Epithelial cell of prostate (primary cell): ENCODE measurements at regions not wholly inside any gene's neighbourhood (a gene's known extent, or its start where the extent isn't known, plus 50 kb on each side); places are given as distances from the start of the nearest gene placed in this dataset.
"Not testable (repeated sequence)": the region's sequence is repeated elsewhere in the genome, so short reads cannot be mapped to it uniquely, and the experiment has no call there.

Source experiments
- DNase-seq: peaks from one replicate; pipeline ENCODE4 v3.0.0-alpha.2; 2011; ENCODE audit warnings: low read depth, low spot score
- H3K27ac ChIP-seq: fragments of 450-650 bp; 2 replicates; pipeline ENCODE4 v1.5.1; 2017; ENCODE audit warnings: mild to moderate bottlenecking

DNA sequence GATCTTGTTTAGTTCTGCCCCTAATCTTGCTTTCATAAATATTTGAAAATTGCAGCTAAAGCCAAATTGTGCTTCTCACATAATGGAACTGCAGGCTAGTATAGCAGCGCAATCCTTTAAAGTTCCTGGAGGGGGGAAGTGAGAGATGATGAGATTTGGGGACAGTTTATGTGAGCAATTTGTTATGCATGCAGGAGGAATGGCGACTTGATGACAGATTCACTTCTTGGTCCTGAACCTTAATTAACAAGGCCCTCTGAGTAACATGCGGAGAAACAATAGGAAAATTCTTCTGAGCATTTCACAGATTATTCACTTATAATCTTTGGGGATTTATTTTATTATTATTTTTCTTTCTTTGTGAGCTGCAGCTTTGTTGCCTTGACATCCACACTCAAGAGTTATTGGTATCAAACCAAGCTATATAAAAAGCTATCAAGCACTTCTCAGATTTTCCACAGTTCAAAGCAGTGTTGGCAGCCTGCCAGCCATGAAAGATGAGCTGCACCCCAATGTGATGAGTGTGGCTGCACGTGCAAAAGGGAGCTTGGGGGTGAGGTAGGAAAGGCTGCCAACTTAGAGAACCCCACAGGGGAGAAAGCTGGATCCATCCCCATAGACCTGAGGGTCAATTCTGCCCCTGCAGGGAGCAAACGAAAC is 1662.2 kb upstream of the FLRT2 start:
- DNase-seq = no peak
- no peak overlapping the region for H3K27ac ChIP-seq

DNA sequence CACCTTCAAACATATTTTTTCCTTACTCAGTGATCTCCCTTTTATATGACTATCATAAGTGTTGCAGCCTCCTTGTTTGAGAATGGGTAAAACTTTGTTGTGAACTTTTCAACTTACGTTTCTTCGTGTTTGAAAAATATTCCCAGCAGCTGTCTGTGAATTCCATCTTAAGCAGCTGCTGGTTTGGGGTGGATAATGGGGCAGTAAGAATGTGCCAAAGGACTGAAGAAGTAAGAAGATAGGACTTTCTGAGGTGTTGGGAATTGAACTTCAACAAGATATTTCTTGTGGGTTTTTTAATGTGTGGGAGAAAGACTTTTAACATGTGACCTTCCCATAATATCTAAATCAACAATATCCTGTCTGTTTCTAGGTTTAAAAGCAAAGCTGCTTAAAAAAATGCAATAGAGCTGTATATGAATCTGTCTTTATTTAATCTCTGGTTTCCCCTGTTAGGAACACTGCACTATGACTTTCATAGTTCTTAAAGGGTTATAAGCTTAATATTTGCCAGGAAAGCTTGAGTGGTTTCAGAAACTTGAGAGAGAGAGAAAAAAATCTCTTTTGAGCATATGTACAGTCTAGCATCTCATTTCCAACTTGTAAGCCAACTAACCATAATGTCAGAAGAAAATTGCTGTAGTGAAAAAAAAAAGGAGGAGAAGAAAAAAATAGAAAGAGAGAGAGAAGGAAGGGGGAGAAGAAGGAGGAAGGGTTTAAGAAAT is 1659.2 kb upstream of the FLRT2 start:
- H3K27ac ChIP-seq = no peak overlapping the region
- no peak for DNase-seq

DNA sequence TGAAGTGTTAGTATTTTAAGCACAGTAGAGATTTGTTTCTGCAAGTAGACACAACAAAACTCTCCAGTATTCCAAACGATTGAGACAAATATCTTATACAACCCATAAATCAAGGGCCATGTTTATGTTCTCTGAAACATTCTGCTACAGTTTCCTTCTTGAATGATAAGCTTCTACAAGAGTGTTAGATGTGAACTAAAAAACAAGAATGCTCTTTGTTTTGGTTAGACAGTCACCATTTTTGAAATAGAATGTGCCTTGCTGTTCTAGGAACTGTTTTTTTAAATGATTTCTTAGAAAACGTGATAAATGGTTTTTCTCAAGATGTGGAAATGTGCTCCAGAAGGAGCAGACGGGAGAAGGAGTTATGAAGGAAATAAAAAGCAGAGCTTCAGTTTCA is 1656.3 kb upstream of the FLRT2 start:
- DNase-seq = no peak
- no peak overlapping the region for H3K27ac ChIP-seq

DNA sequence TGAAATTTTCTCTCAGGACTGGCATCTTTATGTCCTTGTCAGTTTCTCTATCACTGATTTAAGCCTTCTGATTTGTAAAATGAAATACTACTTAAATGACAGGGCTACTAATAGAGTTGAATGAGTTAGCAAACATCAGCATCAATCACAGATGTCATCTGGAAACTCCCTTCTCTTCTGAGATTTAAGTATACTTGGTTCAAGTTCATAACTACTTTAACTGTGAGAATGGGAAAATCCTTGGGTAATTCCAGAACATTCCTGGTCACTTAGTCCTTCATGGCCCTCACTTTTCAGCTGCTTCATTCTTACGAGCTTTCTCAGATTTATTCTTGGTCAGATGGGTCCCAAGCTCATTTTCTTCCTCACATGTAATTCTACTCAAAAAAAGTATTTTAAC is 1655.3 kb upstream of the FLRT2 start:
- DNase-seq = no peak

DNA sequence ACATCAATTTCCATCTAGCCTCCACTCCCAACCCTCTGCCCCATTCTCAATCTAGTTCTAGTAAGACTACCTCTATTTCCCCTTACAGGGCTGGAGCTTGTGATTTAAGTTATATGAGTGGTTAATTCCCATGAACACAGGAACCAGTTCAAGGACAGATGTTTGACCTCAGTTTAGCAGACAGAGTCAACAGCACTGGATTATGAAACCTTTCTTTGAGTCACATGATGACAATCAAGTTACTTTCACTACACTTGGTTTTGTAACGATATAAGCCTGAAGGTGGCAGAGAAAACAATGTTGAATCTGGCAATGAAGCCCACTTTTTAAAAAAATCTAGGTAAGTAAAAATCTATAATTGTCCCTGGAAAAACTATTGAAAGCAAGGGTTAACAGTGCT is 1646.2 kb upstream of the FLRT2 start:
- no peak overlapping the region for H3K27ac ChIP-seq
- DNase-seq = no peak

More for the DNA sequence above, 1655.3 kb upstream of the FLRT2 start:
- H3K27ac ChIP-seq = no peak overlapping the region

DNA sequence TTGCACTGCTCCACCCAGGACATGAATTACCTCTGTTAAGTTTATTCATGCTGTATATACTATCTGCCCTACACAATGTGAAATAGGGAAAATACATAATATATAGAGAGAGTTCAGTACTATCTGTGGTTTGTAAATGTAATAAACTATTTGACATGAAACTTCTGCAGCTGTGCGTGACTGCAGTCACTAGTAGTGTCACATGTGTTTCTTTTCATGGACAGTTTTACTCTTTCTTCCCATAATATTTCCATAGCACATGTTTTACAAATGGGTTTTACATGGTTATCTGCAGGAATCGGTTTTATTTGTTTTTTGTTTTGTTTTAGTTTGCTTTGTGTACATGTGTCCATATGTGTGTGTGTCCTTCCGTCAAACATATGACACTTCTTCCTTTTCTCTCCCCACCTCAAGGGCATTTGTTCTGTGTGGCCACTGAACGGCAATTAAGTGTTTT is 1644.1 kb upstream of the FLRT2 start:
- DNase-seq = no peak
- H3K27ac ChIP-seq = no peak overlapping the region

GRCh38 chr14:83887866-83888265 is 1642.1 kb upstream of the FLRT2 start:
- H3K27ac ChIP-seq = no peak overlapping the region
- DNase-seq = no peak

DNA sequence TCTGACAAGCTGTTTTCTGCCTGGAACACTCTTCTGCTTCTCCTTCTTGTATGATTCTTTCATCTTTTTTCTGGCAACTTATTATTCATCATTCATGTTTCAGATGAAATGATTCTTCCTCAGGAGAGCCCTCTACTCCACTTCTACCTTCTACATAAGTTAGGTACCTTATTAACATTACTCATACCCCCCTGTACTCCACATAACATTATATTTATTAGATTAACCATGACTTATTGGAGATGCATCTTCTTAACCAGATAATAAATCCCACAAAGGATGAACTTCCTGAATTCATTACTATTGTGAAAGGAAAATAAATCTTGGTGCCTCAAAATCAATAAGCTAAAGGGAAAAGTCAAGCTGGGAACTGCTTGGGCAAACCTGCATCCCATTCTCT is 1636.5 kb upstream of the FLRT2 start:
- H3K27ac ChIP-seq = no peak overlapping the region
- no peak for DNase-seq

DNA sequence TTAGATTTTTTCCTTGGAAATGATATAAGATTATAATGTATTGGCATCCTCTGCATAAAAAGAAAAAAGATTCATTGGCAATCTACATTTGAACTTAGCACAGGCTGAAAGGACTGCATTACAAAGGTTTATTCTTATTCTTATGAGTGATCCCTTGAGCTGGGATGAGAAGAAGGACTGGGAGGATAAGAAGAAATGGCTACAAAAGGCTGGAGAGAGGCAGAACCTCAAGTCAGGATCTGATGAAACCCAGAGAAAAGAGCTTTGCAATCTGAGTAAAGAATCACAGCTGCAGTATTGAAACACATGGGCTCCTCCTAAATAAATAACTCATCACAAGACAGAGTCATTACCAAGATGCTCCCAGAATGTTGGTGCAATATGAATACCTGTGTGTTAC is 1635.4 kb upstream of the FLRT2 start:
- H3K27ac ChIP-seq = no peak overlapping the region
- no peak for DNase-seq

- not testable (repeated sequence) for DNase-seq, H3K27ac ChIP-seq
Measured at GRCh38 chr14:83898558-83898957, 1631.4 kb upstream of the FLRT2 start.

DNA sequence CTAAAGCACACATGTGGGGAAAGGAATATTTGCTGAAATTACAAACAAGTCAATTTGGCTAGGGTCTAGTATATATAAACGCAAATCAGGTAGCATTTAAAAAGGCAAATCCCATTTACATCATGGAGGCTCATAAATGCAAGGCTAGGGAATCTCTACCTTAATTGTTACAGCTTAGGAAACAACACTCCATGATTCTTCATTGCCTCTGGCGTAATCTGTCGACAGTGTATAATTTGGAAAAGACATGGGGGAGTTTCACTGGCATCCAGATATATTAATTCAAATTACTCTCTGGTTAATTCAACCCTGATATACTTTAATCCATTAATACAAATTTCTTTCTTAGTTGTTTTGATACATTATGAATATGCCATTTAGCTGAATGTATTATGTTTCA is 1630.2 kb upstream of the FLRT2 start:
- DNase-seq = no peak

DNA sequence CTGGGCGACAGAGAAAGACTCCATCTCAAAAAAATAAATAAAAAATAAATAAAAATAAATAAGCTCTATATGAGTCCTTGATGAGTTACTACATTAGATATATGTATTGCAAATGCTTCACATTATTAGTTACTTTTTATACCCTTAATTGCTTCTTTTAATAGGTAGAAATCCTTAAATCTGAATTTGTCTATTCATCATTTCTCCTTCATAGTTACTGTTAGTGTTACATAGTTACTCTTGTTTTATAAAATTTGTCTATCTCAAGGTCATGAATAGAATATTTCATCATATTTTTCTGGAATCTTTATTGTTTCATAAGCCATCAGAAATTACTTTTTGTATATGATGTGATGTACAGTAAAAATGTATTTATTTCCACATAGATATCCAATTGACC is 1624.8 kb upstream of the FLRT2 start:
- no peak for DNase-seq
- H3K27ac ChIP-seq = no peak overlapping the region

More for the DNA sequence above, 1630.2 kb upstream of the FLRT2 start:
- H3K27ac ChIP-seq = no peak overlapping the region

- H3K27ac ChIP-seq = no peak overlapping the region
- no peak for DNase-seq
Measured at GRCh38 chr14:83908419-83908818, 1621.5 kb upstream of the FLRT2 start.

- no peak for DNase-seq
- no peak overlapping the region for H3K27ac ChIP-seq
Measured at GRCh38 chr14:83909507-83909906, 1620.4 kb upstream of the FLRT2 start.

DNA sequence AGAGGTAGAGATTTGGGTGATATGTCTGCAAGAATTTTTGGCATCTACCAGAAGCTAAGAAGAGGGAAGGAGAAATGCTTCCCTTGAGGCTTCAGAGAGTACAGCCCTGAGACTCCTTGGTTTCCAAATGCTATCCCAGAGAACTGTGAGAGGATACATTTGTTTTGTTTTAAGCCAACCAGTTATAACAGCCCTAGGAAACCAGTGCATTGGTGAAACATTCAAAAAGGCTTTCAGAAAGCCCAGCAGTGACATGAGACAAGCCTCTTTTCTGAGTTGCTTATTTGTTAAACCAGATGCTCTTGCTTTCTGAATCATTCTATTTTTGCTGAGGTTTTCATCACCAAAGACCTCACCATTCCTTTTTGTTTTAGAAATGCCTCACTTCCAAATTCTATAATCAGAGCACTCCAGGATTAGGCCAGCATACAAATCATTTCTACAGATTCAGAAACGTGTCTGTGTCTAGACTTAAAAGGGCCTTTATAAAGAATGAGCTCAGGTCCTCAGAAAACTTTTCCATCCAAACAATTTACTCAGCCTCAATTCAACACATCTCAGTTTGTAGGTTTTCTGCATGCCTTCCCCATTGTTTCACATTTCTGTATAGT is 1617.8 kb upstream of the FLRT2 start:
- DNase-seq = no peak
- no peak overlapping the region for H3K27ac ChIP-seq

GRCh38 chr14:83913476-83913875 is 1616.5 kb upstream of the FLRT2 start:
- no peak for DNase-seq
- no peak overlapping the region for H3K27ac ChIP-seq

- no peak for DNase-seq
- no peak overlapping the region for H3K27ac ChIP-seq
Measured at GRCh38 chr14:83918546-83918945, 1611.4 kb upstream of the FLRT2 start.

GRCh38 chr14:83919675-83920074 is 1610.3 kb upstream of the FLRT2 start:
- DNase-seq, H3K27ac ChIP-seq: not testable (repeated sequence)

GRCh38 chr14:83923842-83924241 is 1606.1 kb upstream of the FLRT2 start:
- DNase-seq = no peak
- H3K27ac ChIP-seq = no peak overlapping the region

GRCh38 chr14:83924259-83924658 is 1605.7 kb upstream of the FLRT2 start:
- DNase-seq = no peak

GRCh38 chr14:83940253-83940652 is 1589.7 kb upstream of the FLRT2 start:
- no peak overlapping the region for H3K27ac ChIP-seq
- no peak for DNase-seq

More at GRCh38 chr14:83924259-83924658, 1605.7 kb upstream of the FLRT2 start:
- no peak overlapping the region for H3K27ac ChIP-seq
